GM12864 (cell line): ENCODE measurements at regions not wholly inside any gene's neighbourhood (a gene's known extent, or its start where the extent isn't known, plus 50 kb on each side); places are given as distances from the start of the nearest gene placed in this dataset.

Source experiments
- DNase-seq: peaks from one replicate; pipeline ENCODE4 v3.0.0-alpha.2; 2011; ENCODE audit warnings: low read depth
- H3K4me3 ChIP-seq: 2 replicates; pipeline ENCODE4 v1.5.1; 2011; ENCODE audit warnings: mild to moderate bottlenecking, low read depth, low read length, control low read depth
- TF ChIP-seq, protein P1 (sequence below): IDR thresholded peaks from 2 replicates; pipeline ENCODE4 v1.5.1; 2011; ENCODE audit warnings: low read depth, mild to moderate bottlenecking, moderate library complexity, low read length, control low read depth, inconsistent platforms; ENCODE audit errors: missing control alignments

DNA sequence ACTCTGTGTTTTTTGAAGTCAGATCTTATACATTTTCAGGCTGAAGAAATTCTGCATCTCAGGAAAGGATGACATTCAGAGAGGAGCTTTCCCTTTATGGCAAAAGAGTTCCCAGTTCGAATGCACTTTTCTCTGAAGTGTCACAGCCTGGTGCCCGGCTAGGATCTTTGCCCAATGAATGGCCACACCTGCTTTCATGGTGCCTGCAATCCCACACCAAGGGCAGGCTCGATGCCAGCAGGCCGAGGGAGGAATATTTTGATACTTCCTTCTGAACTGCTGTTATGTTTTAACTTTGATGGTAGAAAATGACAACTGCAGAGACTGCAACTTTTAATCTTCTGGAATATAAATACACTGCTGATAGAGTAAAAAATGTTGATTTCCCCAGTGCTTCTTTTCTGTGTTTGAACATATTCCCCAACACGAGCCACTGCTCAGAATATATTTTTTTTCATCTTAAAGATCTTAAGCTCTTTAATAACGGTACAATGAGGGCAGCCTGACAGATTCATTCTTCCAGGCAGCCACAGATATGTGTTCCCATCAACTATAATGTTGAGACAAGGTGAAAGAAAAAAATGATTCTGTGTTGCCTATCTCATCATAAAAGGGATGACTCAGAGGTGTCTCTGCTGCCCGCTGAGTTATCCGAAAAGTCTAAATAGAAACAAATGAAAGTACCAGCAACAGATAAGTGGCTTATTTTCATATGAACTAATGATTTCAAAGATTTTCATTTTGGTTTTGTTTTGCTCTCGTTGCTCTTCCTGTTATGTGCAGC is 848.5 kb downstream of the DCDC2C start:
- H3K4me3 ChIP-seq, result no peak overlapping the region
- TF ChIP-seq, protein P1, sequence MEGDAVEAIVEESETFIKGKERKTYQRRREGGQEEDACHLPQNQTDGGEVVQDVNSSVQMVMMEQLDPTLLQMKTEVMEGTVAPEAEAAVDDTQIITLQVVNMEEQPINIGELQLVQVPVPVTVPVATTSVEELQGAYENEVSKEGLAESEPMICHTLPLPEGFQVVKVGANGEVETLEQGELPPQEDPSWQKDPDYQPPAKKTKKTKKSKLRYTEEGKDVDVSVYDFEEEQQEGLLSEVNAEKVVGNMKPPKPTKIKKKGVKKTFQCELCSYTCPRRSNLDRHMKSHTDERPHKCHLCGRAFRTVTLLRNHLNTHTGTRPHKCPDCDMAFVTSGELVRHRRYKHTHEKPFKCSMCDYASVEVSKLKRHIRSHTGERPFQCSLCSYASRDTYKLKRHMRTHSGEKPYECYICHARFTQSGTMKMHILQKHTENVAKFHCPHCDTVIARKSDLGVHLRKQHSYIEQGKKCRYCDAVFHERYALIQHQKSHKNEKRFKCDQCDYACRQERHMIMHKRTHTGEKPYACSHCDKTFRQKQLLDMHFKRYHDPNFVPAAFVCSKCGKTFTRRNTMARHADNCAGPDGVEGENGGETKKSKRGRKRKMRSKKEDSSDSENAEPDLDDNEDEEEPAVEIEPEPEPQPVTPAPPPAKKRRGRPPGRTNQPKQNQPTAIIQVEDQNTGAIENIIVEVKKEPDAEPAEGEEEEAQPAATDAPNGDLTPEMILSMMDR, result no peak
- no peak for DNase-seq

DNA sequence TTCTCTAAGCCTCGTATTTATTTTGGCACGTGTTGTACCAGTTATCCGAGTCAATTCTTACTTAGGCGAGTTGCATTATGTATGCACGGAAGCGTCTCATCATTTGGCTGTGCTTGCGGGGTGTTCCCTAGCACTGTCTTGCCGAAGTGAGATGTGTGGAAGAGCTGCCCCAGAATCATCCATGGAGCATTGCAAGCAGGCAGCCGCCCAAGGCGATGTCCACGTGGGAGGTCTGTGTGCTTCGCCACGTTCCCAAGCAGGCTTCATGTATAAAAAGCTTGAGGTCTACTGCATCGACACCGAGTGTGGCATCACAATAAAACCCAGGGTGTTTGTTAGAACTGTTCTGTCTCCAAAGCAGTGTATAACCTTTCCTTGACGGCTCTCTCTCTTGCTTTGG is 849.9 kb downstream of the DCDC2C start:
- DNase-seq, result no peak
- TF ChIP-seq, protein P1, result no peak
- no peak overlapping the region for H3K4me3 ChIP-seq

DNA sequence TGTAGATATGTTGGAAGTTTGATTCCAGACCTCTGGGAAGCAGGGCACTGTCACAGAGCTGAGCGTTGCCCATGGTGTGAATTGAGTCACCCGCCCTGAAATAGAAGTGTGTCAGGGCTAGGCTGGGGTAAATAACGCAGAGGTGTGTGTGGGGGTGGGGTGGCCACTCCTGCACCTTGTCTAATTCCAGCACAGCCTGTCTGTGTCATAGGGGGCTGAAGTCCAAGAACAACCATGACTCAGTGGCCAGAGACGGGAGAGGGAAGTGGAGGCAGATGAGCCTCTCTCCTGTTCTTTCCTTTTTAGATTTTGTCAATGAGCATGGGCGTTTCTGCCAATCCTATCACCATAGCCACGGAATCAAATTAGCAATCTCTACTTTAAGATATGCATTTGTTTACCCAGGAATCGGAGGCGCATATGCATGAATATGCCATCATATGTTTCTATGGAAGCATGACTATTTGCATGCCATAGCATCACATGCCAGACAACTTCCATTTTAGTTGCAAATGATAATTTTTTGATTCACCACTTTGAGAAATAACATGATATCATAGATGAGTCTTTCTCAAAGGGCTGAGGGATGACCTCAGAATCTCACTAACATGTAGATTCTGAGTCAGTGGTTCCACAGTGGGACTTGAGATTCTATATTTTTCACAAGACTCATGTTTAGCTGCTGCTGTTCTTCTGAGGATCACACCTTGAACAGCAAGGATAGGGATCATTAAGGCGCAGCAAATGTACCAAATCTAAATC is 852.9 kb downstream of the DCDC2C start:
- no peak overlapping the region for H3K4me3 ChIP-seq
- no peak for DNase-seq
- TF ChIP-seq, protein P1, result no peak

DNA sequence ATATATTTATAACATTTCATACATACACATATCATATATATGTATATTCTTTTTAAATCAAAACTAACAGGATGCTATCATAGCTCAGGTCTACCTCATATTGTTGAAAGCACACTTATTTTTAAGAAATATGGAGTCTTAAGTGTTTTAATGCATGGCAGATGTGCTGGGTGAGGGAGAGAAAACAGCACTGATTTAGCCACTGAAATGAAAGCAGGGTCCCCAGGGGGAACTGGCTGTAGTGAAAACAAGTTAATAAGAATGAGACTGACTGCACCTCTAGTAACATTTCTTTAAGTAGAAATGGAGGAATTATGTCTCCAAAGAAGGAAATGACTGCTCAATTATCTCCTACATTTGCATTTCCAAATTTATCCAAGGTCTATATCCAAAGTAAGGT is 857.8 kb downstream of the DCDC2C start:
- no peak overlapping the region for H3K4me3 ChIP-seq
- no peak for DNase-seq
- TF ChIP-seq, protein P1, result no peak

DNA sequence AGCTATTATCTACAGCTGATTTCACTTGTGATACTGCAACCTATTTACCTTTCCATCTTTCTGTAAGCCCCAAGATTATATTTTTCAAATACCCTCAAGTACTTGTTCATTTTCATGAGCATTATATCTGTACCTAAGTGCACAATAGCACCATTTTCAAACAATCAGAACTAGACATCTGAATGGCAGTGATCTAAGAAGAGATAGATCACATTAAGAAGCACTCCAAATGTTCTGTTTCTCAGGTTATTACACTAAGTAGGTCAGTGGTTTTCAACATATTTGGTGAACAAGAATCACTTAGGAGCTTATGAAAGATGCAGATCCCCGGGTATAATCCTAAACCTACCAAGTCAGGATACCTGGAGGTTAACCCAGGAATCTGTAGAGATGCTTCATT is 872.7 kb downstream of the DCDC2C start:
- H3K4me3 ChIP-seq, result no peak overlapping the region
- DNase-seq, result no peak
- TF ChIP-seq, protein P1, result no peak

DNA sequence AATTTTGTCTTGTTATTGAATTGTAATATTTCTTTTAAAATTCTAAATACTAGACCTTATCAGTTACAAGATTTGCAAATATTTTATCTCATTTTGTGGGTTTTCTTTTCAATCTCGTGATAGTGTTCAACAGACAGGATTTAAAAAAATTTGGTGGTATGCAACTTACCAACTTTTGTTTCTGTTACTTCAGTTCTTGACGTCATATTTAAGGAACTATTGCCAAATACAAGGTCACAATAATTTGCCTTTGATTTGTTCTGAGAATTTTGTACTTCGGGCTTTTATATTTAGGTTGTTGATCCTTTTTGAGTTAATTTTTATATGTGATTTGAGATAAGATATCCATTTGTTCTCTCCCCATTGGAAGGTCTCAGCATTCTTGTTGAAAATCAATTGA is 876.6 kb downstream of the DCDC2C start:
- TF ChIP-seq, protein P1, result no peak
- H3K4me3 ChIP-seq, result no peak overlapping the region
- DNase-seq, result no peak

DNA sequence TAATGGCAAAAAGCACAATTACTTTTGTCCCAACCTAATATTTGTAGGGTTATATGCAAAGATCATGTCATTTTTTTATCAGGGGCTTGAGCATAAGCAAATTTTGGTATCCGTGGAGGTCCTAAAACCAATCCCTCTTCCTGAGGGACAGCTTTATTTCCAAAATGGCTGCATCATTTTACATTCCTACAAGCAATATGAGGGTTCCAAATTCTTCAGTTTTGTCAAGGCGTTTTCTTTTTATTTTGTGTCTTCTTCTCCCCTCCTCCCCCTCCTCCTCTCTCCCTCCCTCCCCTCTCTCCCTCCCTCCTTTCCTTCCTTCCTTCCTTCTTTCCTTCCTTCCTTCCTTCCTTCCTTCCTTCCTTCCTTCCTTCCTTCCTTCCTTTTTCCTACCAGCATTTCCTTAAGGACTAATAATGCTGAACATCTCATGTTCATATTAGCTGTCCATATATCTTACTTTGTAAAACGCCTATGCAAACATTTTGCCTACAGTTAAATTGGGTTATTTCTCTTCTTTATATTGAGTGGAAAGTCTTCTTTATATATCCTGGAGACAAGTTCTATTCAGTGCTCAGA is 881.8 kb downstream of the DCDC2C start:
- no peak overlapping the region for H3K4me3 ChIP-seq
- DNase-seq, result no peak
- TF ChIP-seq, protein P1, result no peak
